HepG2 (cell line): ENCODE measurements at regions not wholly inside any gene's neighbourhood (a gene's known extent, or its start where the extent isn't known, plus 50 kb on each side); places are given as distances from the start of the nearest gene placed in this dataset.

Source experiments
- POLR2A ChIP-seq, 2 experiments: IDR thresholded peaks; 2 replicates each; pipeline ENCODE4 v1.6.1; 2011; ENCODE audit warnings: low read depth in 2 of 2, low read length in 2 of 2, mild to moderate bottlenecking in 1 of 2, moderate library complexity in 1 of 2; ENCODE audit not compliant: insufficient read depth in 1 of 2
- ZNF563 ChIP-seq: sonication (generic); formaldehyde crosslinking; IDR thresholded peaks from 2 replicates; pipeline ENCODE4 v1.8.0; 2022; ENCODE audit warnings: mild to moderate bottlenecking, moderate library complexity, missing genetic modification reagents

DNA sequence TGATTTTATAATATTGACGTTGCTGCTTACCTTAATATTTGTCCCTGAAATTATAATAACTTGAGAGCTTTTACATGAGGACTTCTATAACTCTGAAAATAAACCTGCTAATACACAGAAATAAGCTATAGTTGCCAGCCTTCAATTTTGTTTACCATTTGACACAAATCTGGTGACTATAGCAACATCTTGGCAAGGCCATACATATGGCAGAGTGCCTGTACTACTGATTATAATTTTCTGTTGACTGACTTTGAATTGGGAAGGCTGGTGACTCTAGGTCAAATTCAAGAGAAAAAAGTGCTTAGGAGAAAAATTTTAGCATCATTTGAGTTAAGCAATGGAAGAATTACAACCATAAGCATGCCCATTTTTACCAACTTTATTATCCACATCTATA, 581.4 kb upstream of the PTPRD start:
- TF ChIP-seq ZNF563 (CRISPR knock-in tag) (no peak), POLR2A (IDR thresholded peaks at IDR 0.05; ENCODE audit: insufficient read depth in 1 of 2, low read depth in 2 of 2, low read length in 2 of 2) (no peak)
